IMR-90 (cell line): ENCODE measurements at regions not wholly inside any gene's neighbourhood (a gene's known extent, or its start where the extent isn't known, plus 50 kb on each side); places are given as distances from the start of the nearest gene placed in this dataset.

ENCODE experiments used
- ATAC-seq: fragments of 200-7000 bp; cut with Tn5 transposase; 2 replicates; pipeline ENCODE4 v1.9.1; 2020; ENCODE audit warnings: low read depth, mild to moderate bottlenecking, moderate library complexity
- BruUV-seq: library from RNA; stranded (reverse); fragments of 400-500 nt; replicated peaks from 2 replicates; lab custom pipeline; 2021; lab: Mats Ljungman, UMichigan
- CTCF ChIA-PET: fragments of 300-600 bp; formaldehyde crosslinking; extraction: SDS; loops from one replicate; lab custom pipeline; 2021; ENCODE audit warnings: antibody characterized with exemption; lab: Yijun Ruan, JAX
- POLR2A ChIA-PET: fragments of 300-600 bp; sonication (Branson Sonifier 250); formaldehyde crosslinking; loops from one replicate; lab custom pipeline; 2022; ENCODE audit warnings: antibody characterized with exemption; ENCODE audit not compliant: unreplicated experiment; lab: Charles Lee
- DNase-seq: peaks from one replicate; pipeline ENCODE4 v3.0.0; 2013
- H2AFZ ChIP-seq: replicated peaks from 2 replicates; pipeline ENCODE3; 2013; ENCODE audit warnings: low read length, mild to moderate bottlenecking; ENCODE audit not compliant: poor library complexity
- H2AK5ac ChIP-seq: 2 replicates; pipeline ENCODE4 v1.6.1; 2013; ENCODE audit warnings: low read depth, low read length, inconsistent platforms
- H2AK9ac ChIP-seq: replicated peaks from 2 replicates; pipeline ENCODE3; 2013; ENCODE audit warnings: mild to moderate bottlenecking, low read depth, low read length, moderate library complexity; ENCODE audit not compliant: poor library complexity
- H2BK120ac ChIP-seq: 2 replicates; pipeline ENCODE4 v1.6.1; 2013; ENCODE audit warnings: low read depth, low read length, inconsistent platforms
- H2BK15ac ChIP-seq: 3 replicates; pipeline ENCODE4 v1.6.1; 2013; ENCODE audit warnings: low read depth, low read length, inconsistent platforms
- H2BK20ac ChIP-seq: 2 replicates; pipeline ENCODE4 v1.6.1; 2013; ENCODE audit warnings: low read depth, mild to moderate bottlenecking, inconsistent platforms, low read length, moderate library complexity
- H2BK5ac ChIP-seq: 2 replicates; pipeline ENCODE4 v1.6.1; 2013; ENCODE audit warnings: mild to moderate bottlenecking, low read depth, low read length, inconsistent platforms; ENCODE audit not compliant: poor library complexity, severe bottlenecking
- H3K14ac ChIP-seq: replicated peaks from 2 replicates; pipeline ENCODE4 v1.6.1; 2013; ENCODE audit warnings: low read depth, low read length, inconsistent platforms
- H3K18ac ChIP-seq: 2 replicates; pipeline ENCODE4 v1.6.1; 2013; ENCODE audit warnings: low read depth, low read length, control low read depth
- H3K23ac ChIP-seq: 2 replicates; pipeline ENCODE4 v1.6.1; 2013; ENCODE audit warnings: low read depth, low read length, inconsistent platforms
- H3K27ac ChIP-seq: 2 replicates; pipeline ENCODE4 v1.5.1; 2013; ENCODE audit warnings: mild to moderate bottlenecking, control low read depth, low read length; ENCODE audit not compliant: insufficient read depth
- H3K27me3 ChIP-seq: 2 replicates; pipeline ENCODE4 v1.6.1; 2013; ENCODE audit warnings: low read length; ENCODE audit not compliant: control insufficient read depth, insufficient read depth
- H3K36me3 ChIP-seq: 2 replicates; pipeline ENCODE4 v1.6.1; 2013; ENCODE audit warnings: low read length, mixed read lengths; ENCODE audit not compliant: control insufficient read depth, insufficient read depth
- H3K4ac ChIP-seq: 2 replicates; pipeline ENCODE4 v1.6.1; 2013; ENCODE audit warnings: low read depth, low read length, inconsistent platforms
- H3K4me1 ChIP-seq: 2 replicates; pipeline ENCODE4 v1.6.1; 2013; ENCODE audit warnings: low read length, mixed read lengths; ENCODE audit not compliant: control insufficient read depth, insufficient read depth
- H3K4me2 ChIP-seq: 2 replicates; pipeline ENCODE4 v1.6.1; 2013; ENCODE audit warnings: low read depth, mild to moderate bottlenecking, control low read depth, low read length, moderate library complexity
- H3K4me3 ChIP-seq: 2 replicates; pipeline ENCODE4 v1.5.1; 2013; ENCODE audit warnings: low read depth, mild to moderate bottlenecking, control low read depth, low read length, moderate library complexity; ENCODE audit not compliant: insufficient read depth
- H3K56ac ChIP-seq: 2 replicates; pipeline ENCODE4 v1.6.1; 2013; ENCODE audit warnings: low read length, inconsistent platforms; ENCODE audit not compliant: insufficient read depth; ENCODE audit errors: extremely low read depth
- H3K79me1 ChIP-seq, 2 experiments: 2 replicates each; pipeline ENCODE4 v1.6.1; 2013; ENCODE audit warnings: low read length in 2 of 2, inconsistent platforms in 1 of 2, low read depth in 1 of 2
- H3K9ac ChIP-seq: 2 replicates; pipeline ENCODE4 v1.6.1; 2013; ENCODE audit warnings: low read depth, low read length, control low read depth
- H3K9me1 ChIP-seq: 2 replicates; pipeline ENCODE4 v1.6.1; 2013; ENCODE audit warnings: low read length, inconsistent platforms; ENCODE audit not compliant: insufficient read depth
- H3K9me3 ChIP-seq: 2 replicates; pipeline ENCODE4 v1.6.1; 2013; ENCODE audit warnings: low read length; ENCODE audit not compliant: control insufficient read depth, insufficient read depth
- H4K20me1 ChIP-seq: 2 replicates; pipeline ENCODE4 v1.6.1; 2013; ENCODE audit warnings: low read length, inconsistent platforms; ENCODE audit not compliant: insufficient read depth
- H4K5ac ChIP-seq: 2 replicates; pipeline ENCODE4 v1.6.1; 2013; ENCODE audit warnings: mild to moderate bottlenecking, low read depth, low read length, control low read depth
- H4K8ac ChIP-seq, 2 experiments: 2 replicates each; pipeline ENCODE4 v1.6.1; 2013; ENCODE audit warnings: low read depth in 2 of 2, low read length in 2 of 2, control low read depth in 1 of 2, inconsistent platforms in 1 of 2
- H4K91ac ChIP-seq: 2 replicates; pipeline ENCODE4 v1.6.1; 2013; ENCODE audit warnings: low read depth, low read length, inconsistent platforms; ENCODE audit not compliant: insufficient read depth
- CTCF ChIP-seq: conservative IDR thresholded peaks from 2 replicates; pipeline ENCODE4 v1.5.1; 2012; ENCODE audit warnings: mild to moderate bottlenecking, low read depth, low read length, improper control_type of control experiment
- ELK1 ChIP-seq: fragments of 150-350 bp; IDR thresholded peaks from 2 replicates; pipeline ENCODE4 v1.6.1; 2016; ENCODE audit warnings: low read depth, mild to moderate bottlenecking, low read length, moderate library complexity, borderline replicate concordance
- MAFK ChIP-seq: IDR thresholded peaks from 2 replicates; pipeline ENCODE4 v1.6.1; 2012; ENCODE audit warnings: low read depth, low read length, improper control_type of control experiment
- RAD21 ChIP-seq: IDR thresholded peaks from 2 replicates; pipeline ENCODE4 v1.6.1; 2012; ENCODE audit warnings: low read length, improper control_type of control experiment
- SMC3 ChIP-seq: fragments of 150-350 bp; IDR thresholded peaks from 2 replicates; pipeline ENCODE4 v1.6.1; 2016; ENCODE audit warnings: low read depth, mild to moderate bottlenecking, antibody characterized with exemption, low read length, moderate library complexity
- USF2 ChIP-seq: fragments of 150-350 bp; IDR thresholded peaks from 2 replicates; pipeline ENCODE4 v1.6.1; 2017; ENCODE audit warnings: mild to moderate bottlenecking, antibody characterized with exemption, low read length, low read depth
- WGBS, 2 experiments: methylation state at CpG; one replicate each; pipeline versions ENCODE4 v1.1.5 to v1.1.7; 2013; ENCODE audit warnings: missing lambda C conversion rate in 2 of 2; ENCODE audit not compliant: insufficient read length in 1 of 2; ENCODE audit errors: extremely low coverage in 2 of 2; 5-methylcytosine and 5-hydroxymethylcytosine counted together
- dilution Hi-C: fragments of 300-500 bp; cut with HindIII; formaldehyde crosslinking; loops from one replicate; pipeline ENCODE4 v1.14.3; 2018; ENCODE audit warnings: low sequenced_read_pairs; ENCODE audit not compliant: unreplicated experiment
- in situ Hi-C: fragments of 300-500 bp; cut with MboI; formaldehyde crosslinking; loops from 3 replicates; pipeline ENCODE4 v1.14.3; 2019; ENCODE audit warnings: low sequenced_read_pairs, inconsistent platforms, mixed read lengths
- intact Hi-C: fragments of 100-400 bp; cut with micrococcal nuclease; formaldehyde crosslinking; loops from 2 replicates; pipeline ENCODE4 v1.10.0; 2022

GRCh38 chrX:35362866-35363265 lies 420.3 kb downstream of the FAM47B start:
- TF ChIP-seq ELK1 (no peak), CTCF (no peak), SMC3 (no peak), RAD21 (no peak), USF2 (no peak), MAFK (no peak)
- H2BK5ac ChIP-seq, result no peak overlapping the region
- no peak overlapping the region for H2AK9ac ChIP-seq
- no CpG with 5 or more reads among the region's 4 CpGs for WGBS, 2 experiments
- H2AFZ ChIP-seq, result no peak overlapping the region
- dilution Hi-C loops (no loop called here), in situ Hi-C loops (no loop called here), intact Hi-C loops (no loop called here)
- H2BK15ac ChIP-seq, result no peak overlapping the region
- no peaks in the 10 kb centered on the region for H3K9me3 ChIP-seq
- CTCF ChIA-PET, result no interaction called here
- H4K20me1 ChIP-seq, result no peaks in the 10 kb centered on the region
- no peak overlapping the region for H4K91ac ChIP-seq
- no peaks in the 10 kb centered on the region for H3K36me3 ChIP-seq
- no peaks in the 10 kb centered on the region for H3K4me1 ChIP-seq
- H3K18ac ChIP-seq, result no peak overlapping the region
- BruUV-seq, result no TSS peak
- no peak overlapping the region for H3K23ac ChIP-seq
- H3K4me2 ChIP-seq, result no peak overlapping the region
- H2BK120ac ChIP-seq, result no peak overlapping the region
- no peak overlapping the region for H3K27ac ChIP-seq
- no peak overlapping the region for H4K5ac ChIP-seq
- no peaks in the 10 kb centered on the region for H3K9me1 ChIP-seq
- ATAC-seq (no peak), DNase-seq (no peak)
- POLR2A ChIA-PET, result no interaction called here
- no peaks in the 10 kb centered on the region for H3K27me3 ChIP-seq
- no peak overlapping the region for H2AK5ac ChIP-seq
- no peak overlapping the region for H3K4ac ChIP-seq
- no peaks in the 10 kb centered on the region for H3K79me1 ChIP-seq
- no peak overlapping the region for H3K56ac ChIP-seq
- no peak overlapping the region for H4K8ac ChIP-seq
- no peak overlapping the region for H3K14ac ChIP-seq
- H2BK20ac ChIP-seq, result no peak overlapping the region
- H3K4me3 ChIP-seq, result no peak overlapping the region
- H3K9ac ChIP-seq, result no peak overlapping the region
